ENCODE measurements at regions not wholly inside any gene's neighbourhood (a gene's known extent, or its start where the extent isn't known, plus 50 kb on each side); places are given as distances from the start of the nearest gene placed in this dataset.

DNA sequence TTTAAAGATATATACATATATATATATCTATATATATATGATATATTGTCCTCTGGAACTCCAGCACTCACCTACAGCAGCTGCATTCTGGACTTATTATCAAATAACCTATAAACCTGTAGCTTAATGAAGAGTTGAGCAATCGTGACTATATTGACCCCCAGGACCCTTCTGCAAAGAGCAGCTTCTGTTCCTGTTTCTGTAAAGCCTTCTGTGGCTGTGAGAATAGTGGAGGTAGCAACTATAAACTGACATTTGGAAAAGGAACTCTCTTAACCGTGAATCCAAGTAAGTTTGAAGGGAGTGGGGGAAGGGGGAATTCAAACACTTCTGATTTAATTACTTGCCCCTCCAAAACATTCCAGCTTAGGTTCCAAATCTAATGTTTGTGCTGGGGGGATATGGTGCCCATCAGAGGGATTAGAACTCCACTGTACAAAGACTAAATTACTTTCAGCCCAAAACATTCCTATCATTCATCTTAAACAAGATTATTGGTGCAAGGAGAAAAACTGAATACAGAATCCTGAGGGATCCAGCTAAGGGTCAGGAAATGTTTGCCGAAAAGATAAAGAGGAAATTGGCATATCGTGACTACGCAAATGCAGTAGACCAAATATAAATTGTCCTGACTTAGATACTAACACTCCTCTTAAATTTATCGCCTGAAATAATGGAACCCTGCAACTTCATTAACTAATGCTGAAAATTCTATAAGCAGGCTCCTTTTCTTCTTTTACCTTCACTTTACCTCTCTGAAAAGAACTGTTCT lies 106.1 kb downstream of the DAD1 start:
- peak overlapping the region; percentile 57 for H3K27ac ChIP-seq (replicated peaks)

GRCh38 chr14:22482085-22482694 lies 106.8 kb downstream of the DAD1 start:
- Histone ChIP-seq H3K27me3 (ENCODE audit: insufficient read depth, poor library complexity, severe bottlenecking) (no peaks in the 10 kb centered on the region), H3K27ac (replicated peaks) (peak overlapping the region; percentile 57), H3K4me3 (replicated peaks; ENCODE audit: insufficient read depth, low read length) (no peak overlapping the region)
- no peak for TF ChIP-seq GABPA (IDR thresholded peaks at IDR 0.05; ENCODE audit: low read depth)
- no peak for TF ChIP-seq SPI1 (IDR thresholded peaks at IDR 0.05; ENCODE audit: borderline replicate concordance, low read depth)
- TF ChIP-seq, protein P1, sequence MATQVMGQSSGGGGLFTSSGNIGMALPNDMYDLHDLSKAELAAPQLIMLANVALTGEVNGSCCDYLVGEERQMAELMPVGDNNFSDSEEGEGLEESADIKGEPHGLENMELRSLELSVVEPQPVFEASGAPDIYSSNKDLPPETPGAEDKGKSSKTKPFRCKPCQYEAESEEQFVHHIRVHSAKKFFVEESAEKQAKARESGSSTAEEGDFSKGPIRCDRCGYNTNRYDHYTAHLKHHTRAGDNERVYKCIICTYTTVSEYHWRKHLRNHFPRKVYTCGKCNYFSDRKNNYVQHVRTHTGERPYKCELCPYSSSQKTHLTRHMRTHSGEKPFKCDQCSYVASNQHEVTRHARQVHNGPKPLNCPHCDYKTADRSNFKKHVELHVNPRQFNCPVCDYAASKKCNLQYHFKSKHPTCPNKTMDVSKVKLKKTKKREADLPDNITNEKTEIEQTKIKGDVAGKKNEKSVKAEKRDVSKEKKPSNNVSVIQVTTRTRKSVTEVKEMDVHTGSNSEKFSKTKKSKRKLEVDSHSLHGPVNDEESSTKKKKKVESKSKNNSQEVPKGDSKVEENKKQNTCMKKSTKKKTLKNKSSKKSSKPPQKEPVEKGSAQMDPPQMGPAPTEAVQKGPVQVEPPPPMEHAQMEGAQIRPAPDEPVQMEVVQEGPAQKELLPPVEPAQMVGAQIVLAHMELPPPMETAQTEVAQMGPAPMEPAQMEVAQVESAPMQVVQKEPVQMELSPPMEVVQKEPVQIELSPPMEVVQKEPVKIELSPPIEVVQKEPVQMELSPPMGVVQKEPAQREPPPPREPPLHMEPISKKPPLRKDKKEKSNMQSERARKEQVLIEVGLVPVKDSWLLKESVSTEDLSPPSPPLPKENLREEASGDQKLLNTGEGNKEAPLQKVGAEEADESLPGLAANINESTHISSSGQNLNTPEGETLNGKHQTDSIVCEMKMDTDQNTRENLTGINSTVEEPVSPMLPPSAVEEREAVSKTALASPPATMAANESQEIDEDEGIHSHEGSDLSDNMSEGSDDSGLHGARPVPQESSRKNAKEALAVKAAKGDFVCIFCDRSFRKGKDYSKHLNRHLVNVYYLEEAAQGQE (IDR thresholded peaks at IDR 0.05; ENCODE audit: insufficient replicate concordance, low read depth): no peak
- no peak for TF ChIP-seq POLR2AphosphoS5 (IDR thresholded peaks at IDR 0.05; ENCODE audit: low read depth)
- TF ChIP-seq CTCF (IDR thresholded peaks at IDR 0.05; ENCODE audit: insufficient read depth, low read length): no peak
- no peak for DNase-seq (ENCODE audit: low read depth in 1 of 2, low spot score in 1 of 2)

More for the DNA sequence above, 106.1 kb downstream of the DAD1 start:
- TF ChIP-seq POLR2AphosphoS5 (IDR thresholded peaks at IDR 0.05; ENCODE audit: low read depth): no peak
- peak; percentile 67; the same call in 1 of the 2 replicates for TF ChIP-seq SPI1 (IDR thresholded peaks at IDR 0.05; ENCODE audit: borderline replicate concordance, low read depth)
- Histone ChIP-seq H3K4me3 (replicated peaks; ENCODE audit: insufficient read depth, low read length) (no peak overlapping the region), H3K27me3 (ENCODE audit: insufficient read depth, poor library complexity, severe bottlenecking) (no peaks in the 10 kb centered on the region)
- DNase-seq (ENCODE audit: low read depth in 1 of 2, low spot score in 1 of 2): peak in 1 of 2 experiments; percentile 31

DNA sequence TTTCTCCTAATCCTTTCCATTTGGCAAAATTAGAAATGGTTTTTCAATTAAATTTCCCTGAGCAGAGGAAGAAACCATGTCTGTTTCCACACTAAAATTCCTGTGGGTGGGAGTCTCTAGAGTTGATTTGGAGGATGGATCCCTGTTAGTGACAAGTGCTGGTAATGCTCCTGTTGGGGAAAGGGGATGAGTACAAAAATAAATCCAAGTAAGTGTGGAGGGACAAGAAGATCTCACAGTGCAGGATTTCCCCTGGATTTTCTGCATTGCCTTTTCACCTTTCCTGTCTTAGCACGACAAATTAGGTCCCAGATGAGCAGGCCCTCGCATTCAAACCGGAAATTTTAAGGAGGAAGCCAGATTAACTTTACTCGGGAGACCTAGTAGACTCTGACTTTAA lies 107.5 kb downstream of the DAD1 start:
- H3K27me3 ChIP-seq (ENCODE audit: insufficient read depth, poor library complexity, severe bottlenecking): no peaks in the 10 kb centered on the region
- no peak overlapping the region for H3K4me3 ChIP-seq (replicated peaks; ENCODE audit: insufficient read depth, low read length)
- no peak for DNase-seq (ENCODE audit: low read depth in 1 of 2, low spot score in 1 of 2)
- peak overlapping the region; percentile 57 for H3K27ac ChIP-seq (replicated peaks)
- TF ChIP-seq, protein P1 (IDR thresholded peaks at IDR 0.05; ENCODE audit: insufficient replicate concordance, low read depth): no peak
- TF ChIP-seq POLR2AphosphoS5 (IDR thresholded peaks at IDR 0.05; ENCODE audit: low read depth) (no peak), CTCF (IDR thresholded peaks at IDR 0.05; ENCODE audit: insufficient read depth, low read length) (no peak), SPI1 (IDR thresholded peaks at IDR 0.05; ENCODE audit: borderline replicate concordance, low read depth) (no peak), GABPA (IDR thresholded peaks at IDR 0.05; ENCODE audit: low read depth) (no peak)

- Histone ChIP-seq H3K27ac (replicated peaks) (no peak overlapping the region), H3K4me3 (replicated peaks; ENCODE audit: insufficient read depth, low read length) (no peak overlapping the region), H3K27me3 (ENCODE audit: insufficient read depth, poor library complexity, severe bottlenecking) (no peaks in the 10 kb centered on the region)
- no peak for DNase-seq (ENCODE audit: low read depth in 1 of 2, low spot score in 1 of 2)
- no peak for TF ChIP-seq SPI1 (IDR thresholded peaks at IDR 0.05; ENCODE audit: borderline replicate concordance, low read depth)
- TF ChIP-seq GABPA (IDR thresholded peaks at IDR 0.05; ENCODE audit: low read depth): no peak
- no peak for TF ChIP-seq CTCF (IDR thresholded peaks at IDR 0.05; ENCODE audit: insufficient read depth, low read length)
- TF ChIP-seq, protein P1 (IDR thresholded peaks at IDR 0.05; ENCODE audit: insufficient replicate concordance, low read depth): no peak
- no peak for TF ChIP-seq POLR2AphosphoS5 (IDR thresholded peaks at IDR 0.05; ENCODE audit: low read depth)
These were observed 109.1 kb downstream of the DAD1 start for GRCh38 chr14:22479776-22480464.
